ENCODE measurements at regions not wholly inside any gene's neighbourhood (a gene's known extent, or its start where the extent isn't known, plus 50 kb on each side); places are given as distances from the start of the nearest gene placed in this dataset.
"Not testable (repeated sequence)": the region's sequence is repeated elsewhere in the genome, so short reads cannot be mapped to it uniquely, and the experiment has no call there.

GRCh38 chr7:142508251-142508650 is 241.0 kb upstream of the PRSS1 start:
- ChIA-PET CTCF (interaction anchor here (0.7 to 2.1 kb wide), 9 partner anchors 8 to 1943 kb away, joined by 3 to 20 read pairs (median 3); no protein-coding TSS in a partner anchor), POLR2A (ENCODE audit: unreplicated experiment) (interaction anchor here (0.5 to 1.1 kb wide), 7 partner anchors 8 to 1896 kb away, joined by 3 to 6 read pairs (median 4); no protein-coding TSS in a partner anchor)
- H3K79me2 ChIP-seq (ENCODE audit: low read depth), result no peaks in the 10 kb centered on the region
- H3K9me2 ChIP-seq (ENCODE audit: insufficient read depth), result no peaks in the 10 kb centered on the region
- peaks cover 29% of the 10 kb centered on the region for H3K4me1 ChIP-seq (replicated peaks; ENCODE audit: insufficient read depth)
- no TSS peak for BruUV-seq (replicated peaks)
- H3K4me2 ChIP-seq, result peak overlapping the region; percentile 59
- H3K4me3 ChIP-seq, result no peak overlapping the region; the same call in 1 of the 2 replicates
- H2AFZ ChIP-seq, result peak overlapping the region; percentile 49; the same call in 1 of the 2 replicates
- H4K20me1 ChIP-seq (ENCODE audit: insufficient read depth), result no peaks in the 10 kb centered on the region
- peak; percentile 78 to 99 for DNase-seq
- H3K36me3 ChIP-seq (ENCODE audit: low read depth), result no peaks in the 10 kb centered on the region
- no peak for TF ChIP-seq EZH2 (IDR thresholded peaks at IDR 0.05; ENCODE audit: low read depth)
- TF ChIP-seq, protein P1, sequence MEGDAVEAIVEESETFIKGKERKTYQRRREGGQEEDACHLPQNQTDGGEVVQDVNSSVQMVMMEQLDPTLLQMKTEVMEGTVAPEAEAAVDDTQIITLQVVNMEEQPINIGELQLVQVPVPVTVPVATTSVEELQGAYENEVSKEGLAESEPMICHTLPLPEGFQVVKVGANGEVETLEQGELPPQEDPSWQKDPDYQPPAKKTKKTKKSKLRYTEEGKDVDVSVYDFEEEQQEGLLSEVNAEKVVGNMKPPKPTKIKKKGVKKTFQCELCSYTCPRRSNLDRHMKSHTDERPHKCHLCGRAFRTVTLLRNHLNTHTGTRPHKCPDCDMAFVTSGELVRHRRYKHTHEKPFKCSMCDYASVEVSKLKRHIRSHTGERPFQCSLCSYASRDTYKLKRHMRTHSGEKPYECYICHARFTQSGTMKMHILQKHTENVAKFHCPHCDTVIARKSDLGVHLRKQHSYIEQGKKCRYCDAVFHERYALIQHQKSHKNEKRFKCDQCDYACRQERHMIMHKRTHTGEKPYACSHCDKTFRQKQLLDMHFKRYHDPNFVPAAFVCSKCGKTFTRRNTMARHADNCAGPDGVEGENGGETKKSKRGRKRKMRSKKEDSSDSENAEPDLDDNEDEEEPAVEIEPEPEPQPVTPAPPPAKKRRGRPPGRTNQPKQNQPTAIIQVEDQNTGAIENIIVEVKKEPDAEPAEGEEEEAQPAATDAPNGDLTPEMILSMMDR (conservative IDR thresholded peaks at IDR 0.05), result no peak
- H3K9me3 ChIP-seq (ENCODE audit: insufficient read depth, low read depth), result no peaks in the 10 kb centered on the region
- 0 out of 2 replicates have a peak, but pooled peaks cover 15% of the 10 kb centered on the region for H3F3A ChIP-seq (ENCODE audit: insufficient read depth, low read depth)
- no peaks in the 10 kb centered on the region for H3K27me3 ChIP-seq (ENCODE audit: insufficient read depth, low read depth)
- peak overlapping the region; percentile 90 for H3K27ac ChIP-seq
- intact Hi-C loops (cut with micrococcal nuclease; ENCODE audit: unreplicated experiment), result loop anchor here (1.0 to 5.0 kb wide), 3 partner anchors 12 to 406 kb away; no protein-coding TSS in a partner anchor

DNA sequence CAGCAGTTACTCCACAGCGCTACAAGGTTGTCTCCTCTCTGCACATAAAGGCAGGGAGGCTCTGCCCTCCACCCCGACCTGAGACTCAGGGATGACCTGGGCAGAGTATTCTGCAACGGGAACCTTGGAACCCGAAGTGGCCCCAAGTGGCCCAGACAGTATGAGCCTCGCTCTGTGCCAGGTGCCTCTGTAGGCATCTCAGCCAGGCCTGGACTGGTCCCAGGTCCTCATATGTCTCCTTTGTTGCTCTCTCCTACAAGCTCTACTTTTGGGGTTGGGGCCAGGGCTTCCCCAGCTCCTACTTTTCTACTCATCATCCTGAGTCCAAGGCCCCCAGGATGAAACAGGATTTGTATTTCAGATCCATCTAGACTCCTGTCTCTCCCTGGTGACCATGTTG is 241.5 kb upstream of the PRSS1 start:
- Histone ChIP-seq H3K36me3 (ENCODE audit: low read depth) (no peaks in the 10 kb centered on the region), H3K4me1 (replicated peaks; ENCODE audit: insufficient read depth) (peaks cover 29% of the 10 kb centered on the region), H3K9me2 (ENCODE audit: insufficient read depth) (no peaks in the 10 kb centered on the region), H3K9me3 (ENCODE audit: insufficient read depth, low read depth) (no peaks in the 10 kb centered on the region), H4K20me1 (ENCODE audit: insufficient read depth) (no peaks in the 10 kb centered on the region), H3K27ac (peak overlapping the region; percentile 90), H3K4me3 (no peak overlapping the region; the same call in 1 of the 2 replicates), H3F3A (ENCODE audit: insufficient read depth, low read depth) (0 out of 2 replicates have a peak, but pooled peaks cover 15% of the 10 kb centered on the region), H3K79me2 (ENCODE audit: low read depth) (no peaks in the 10 kb centered on the region), H2AFZ (peak overlapping the region; percentile 49; the same call in 1 of the 2 replicates), H3K4me2 (peak overlapping the region; percentile 59), H3K27me3 (ENCODE audit: insufficient read depth, low read depth) (no peaks in the 10 kb centered on the region)
- intact Hi-C loops (cut with micrococcal nuclease; ENCODE audit: unreplicated experiment), result loop anchor here (1.0 to 5.0 kb wide), 3 partner anchors 11 to 405 kb away; no protein-coding TSS in a partner anchor
- TF ChIP-seq EZH2 (IDR thresholded peaks at IDR 0.05; ENCODE audit: low read depth), result no peak
- TF ChIP-seq, protein P1 (conservative IDR thresholded peaks at IDR 0.05), result no peak
- TSS peak; percentile 77 for BruUV-seq (replicated peaks)
- ChIA-PET CTCF (interaction anchor here (0.7 to 2.1 kb wide), 8 partner anchors 7 to 1943 kb away, joined by 3 to 20 read pairs (median 4); no protein-coding TSS in a partner anchor), POLR2A (ENCODE audit: unreplicated experiment) (interaction anchor here (0.5 to 1.1 kb wide), 4 partner anchors 11 to 285 kb away, joined by 3 to 6 read pairs (median 4); no protein-coding TSS in a partner anchor)
- no peak for DNase-seq

- H4K20me1 ChIP-seq (ENCODE audit: insufficient read depth); H2AFZ ChIP-seq; H3K79me2 ChIP-seq (ENCODE audit: low read depth); H3K36me3 ChIP-seq (ENCODE audit: low read depth); H3K27me3 ChIP-seq (ENCODE audit: insufficient read depth, low read depth); H3K4me3 ChIP-seq; POLR2A ChIA-PET (ENCODE audit: unreplicated experiment); DNase-seq; H3K9me2 ChIP-seq (ENCODE audit: insufficient read depth); H3K9me3 ChIP-seq (ENCODE audit: insufficient read depth, low read depth); BruUV-seq (replicated peaks): not testable (repeated sequence)
- intact Hi-C loops (cut with micrococcal nuclease; ENCODE audit: unreplicated experiment), result loop anchor here (5.0 kb wide), 1 partner anchor 405 kb away; no protein-coding TSS in a partner anchor
- Histone ChIP-seq H3K4me2 (peak overlapping the region; percentile 59; the same call in 1 of the 2 replicates), H3K27ac (peak overlapping the region; percentile 90), H3K4me1 (replicated peaks; ENCODE audit: insufficient read depth) (peaks cover 29% of the 10 kb centered on the region), H3F3A (ENCODE audit: insufficient read depth, low read depth) (0 out of 2 replicates have a peak, but pooled peaks cover 15% of the 10 kb centered on the region)
- CTCF ChIA-PET, result interaction anchor here (0.6 to 2.1 kb wide), 2 partner anchors 10 to 24 kb away, joined by 3 to 20 read pairs; no protein-coding TSS in a partner anchor
Measured at GRCh38 chr7:142507066-142507465, 242.2 kb upstream of the PRSS1 start.

Data from PC-9 (cell line).